DND-41 (cell line): ENCODE measurements at regions not wholly inside any gene's neighbourhood (a gene's known extent, or its start where the extent isn't known, plus 50 kb on each side); places are given as distances from the start of the nearest gene placed in this dataset.

Source experiments
- ATAC-seq: fragments of 200-7000 bp; cut with Tn5 transposase; 3 replicates; pipeline ENCODE4 v1.9.1; 2021; ENCODE audit warnings: low read depth; ENCODE audit not compliant: insufficient read depth
- DNase-seq: peaks from one replicate; pipeline ENCODE4 v3.0.0-alpha.2; 2020
- H2AFZ ChIP-seq: 2 replicates; pipeline ENCODE4 v1.6.0; 2012; ENCODE audit warnings: low read depth, low read length
- H3K27ac ChIP-seq: 2 replicates; pipeline ENCODE4 v1.5.1; 2012; ENCODE audit warnings: low read length, inconsistent platforms
- H3K27me3 ChIP-seq: fragments of 200-600 bp; sonication (generic); 2 replicates; pipeline ENCODE4 v1.6.0; 2012; ENCODE audit warnings: low read length, mild to moderate bottlenecking, inconsistent platforms; ENCODE audit not compliant: insufficient read depth, poor library complexity
- H3K36me3 ChIP-seq: 2 replicates; pipeline ENCODE4 v1.5.1; 2012; ENCODE audit warnings: low read length, inconsistent platforms; ENCODE audit not compliant: insufficient read depth
- H3K4me1 ChIP-seq: 2 replicates; pipeline ENCODE4 v1.5.1; 2012; ENCODE audit warnings: mild to moderate bottlenecking, low read length; ENCODE audit not compliant: insufficient read depth
- H3K4me2 ChIP-seq: 2 replicates; pipeline ENCODE4 v1.6.0; 2012; ENCODE audit warnings: mild to moderate bottlenecking, moderate library complexity, low read length, inconsistent platforms; ENCODE audit not compliant: insufficient read depth
- H3K4me3 ChIP-seq, 2 experiments: fragments of 200-600 bp in 1 of 2; shearing (Covaris generic) in 1 of 2; 2 replicates each; pipeline ENCODE4 v1.5.1; 2012 to 2016; ENCODE audit warnings: inconsistent platforms in 2 of 2, low read length in 2 of 2, mild to moderate bottlenecking in 2 of 2, low read depth in 1 of 2, moderate library complexity in 1 of 2
- H3K79me2 ChIP-seq: 2 replicates; pipeline ENCODE4 v1.6.0; 2012; ENCODE audit warnings: low read length, inconsistent platforms; ENCODE audit not compliant: insufficient read depth
- H3K9ac ChIP-seq: 2 replicates; pipeline ENCODE4 v1.6.0; 2012; ENCODE audit warnings: low read depth, mild to moderate bottlenecking, inconsistent platforms, low read length, moderate library complexity
- H3K9me3 ChIP-seq: 2 replicates; pipeline ENCODE4 v1.5.1; 2012; ENCODE audit warnings: low read length, moderate library complexity, mild to moderate bottlenecking, inconsistent platforms; ENCODE audit not compliant: insufficient read depth, severe bottlenecking
- H4K20me1 ChIP-seq: 2 replicates; pipeline ENCODE4 v1.6.0; 2012; ENCODE audit warnings: low read length; ENCODE audit not compliant: insufficient read depth
- EZH2 ChIP-seq: IDR thresholded peaks from 3 replicates; pipeline ENCODE4 v1.6.1; 2012; ENCODE audit warnings: borderline replicate concordance, low read depth, mild to moderate bottlenecking, moderate library complexity, low read length, inconsistent platforms; ENCODE audit not compliant: severe bottlenecking
- TF ChIP-seq, protein P1 (sequence below): IDR thresholded peaks from 2 replicates; pipeline ENCODE4 v1.5.1; 2012; ENCODE audit warnings: borderline replicate concordance, low read length, moderate library complexity, mild to moderate bottlenecking; ENCODE audit not compliant: poor library complexity, severe bottlenecking; ENCODE audit errors: extremely low read depth

DNA sequence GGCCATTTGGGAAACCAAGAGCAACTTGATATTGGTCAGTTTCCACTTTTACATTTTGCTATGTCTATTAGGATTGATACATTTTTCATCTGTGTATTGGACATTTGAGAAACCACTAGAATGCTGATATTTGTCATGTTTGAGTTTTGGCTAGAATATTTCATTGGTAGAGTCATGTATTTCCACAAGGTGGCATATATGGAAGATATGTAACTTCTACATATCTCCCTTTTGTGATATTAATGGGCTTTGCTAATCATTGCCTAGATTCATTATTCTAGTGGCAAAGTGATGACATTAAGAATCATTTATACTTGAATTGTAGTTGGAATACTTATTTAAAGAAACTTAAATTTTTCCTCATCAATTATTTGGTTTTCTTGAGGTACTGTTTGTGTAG, 692.9 kb upstream of the EDIL3 start:
- Histone ChIP-seq H4K20me1 (no peaks in the 10 kb centered on the region), H3K4me3 (no peak overlapping the region), H3K36me3 (no peaks in the 10 kb centered on the region), H3K9ac (no peak overlapping the region), H3K27me3 (no peaks in the 10 kb centered on the region), H3K4me2 (no peak overlapping the region), H3K79me2 (no peaks in the 10 kb centered on the region), H3K4me1 (peaks cover 7% of the 10 kb centered on the region; the same call in 1 of the 2 replicates), H3K27ac (no peak overlapping the region), H3K9me3 (no peaks in the 10 kb centered on the region), H2AFZ (no peak overlapping the region)
- no peak for TF ChIP-seq EZH2
- TF ChIP-seq, protein P1, sequence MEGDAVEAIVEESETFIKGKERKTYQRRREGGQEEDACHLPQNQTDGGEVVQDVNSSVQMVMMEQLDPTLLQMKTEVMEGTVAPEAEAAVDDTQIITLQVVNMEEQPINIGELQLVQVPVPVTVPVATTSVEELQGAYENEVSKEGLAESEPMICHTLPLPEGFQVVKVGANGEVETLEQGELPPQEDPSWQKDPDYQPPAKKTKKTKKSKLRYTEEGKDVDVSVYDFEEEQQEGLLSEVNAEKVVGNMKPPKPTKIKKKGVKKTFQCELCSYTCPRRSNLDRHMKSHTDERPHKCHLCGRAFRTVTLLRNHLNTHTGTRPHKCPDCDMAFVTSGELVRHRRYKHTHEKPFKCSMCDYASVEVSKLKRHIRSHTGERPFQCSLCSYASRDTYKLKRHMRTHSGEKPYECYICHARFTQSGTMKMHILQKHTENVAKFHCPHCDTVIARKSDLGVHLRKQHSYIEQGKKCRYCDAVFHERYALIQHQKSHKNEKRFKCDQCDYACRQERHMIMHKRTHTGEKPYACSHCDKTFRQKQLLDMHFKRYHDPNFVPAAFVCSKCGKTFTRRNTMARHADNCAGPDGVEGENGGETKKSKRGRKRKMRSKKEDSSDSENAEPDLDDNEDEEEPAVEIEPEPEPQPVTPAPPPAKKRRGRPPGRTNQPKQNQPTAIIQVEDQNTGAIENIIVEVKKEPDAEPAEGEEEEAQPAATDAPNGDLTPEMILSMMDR: no peak
- DNase-seq: no peak
- ATAC-seq: no peak

DNA sequence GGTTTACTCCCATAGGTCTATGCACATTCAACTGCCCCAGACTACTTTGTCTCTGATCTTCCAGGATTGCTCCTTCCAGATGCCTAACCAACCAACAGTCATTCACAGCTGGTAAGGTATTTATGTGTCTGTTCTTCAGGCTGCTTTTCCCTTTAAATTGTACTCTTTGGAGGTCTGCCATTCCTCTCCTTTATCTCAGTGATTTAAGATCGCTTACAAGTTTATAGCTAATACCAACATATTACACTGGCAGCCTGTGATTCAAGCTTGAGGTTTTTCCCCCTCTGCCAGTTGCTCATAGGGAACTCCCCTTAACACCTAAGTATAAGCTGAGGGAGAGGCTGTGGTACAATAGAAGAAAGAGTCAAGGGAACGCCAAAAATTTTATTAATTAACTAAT, 711.7 kb upstream of the EDIL3 start:
- H4K20me1 ChIP-seq: no peaks in the 10 kb centered on the region
- no peak overlapping the region for H3K4me3 ChIP-seq
- TF ChIP-seq, protein P1: no peak
- TF ChIP-seq EZH2: no peak
- ATAC-seq (no peak), DNase-seq (no peak)
- no peak overlapping the region for H3K9ac ChIP-seq
- H3K4me2 ChIP-seq: no peak overlapping the region
- no peaks in the 10 kb centered on the region for H3K9me3 ChIP-seq
- H3K79me2 ChIP-seq: no peaks in the 10 kb centered on the region
- no peaks in the 10 kb centered on the region for H3K36me3 ChIP-seq
- H3K27me3 ChIP-seq: no peaks in the 10 kb centered on the region
- H3K27ac ChIP-seq: no peak overlapping the region
- H3K4me1 ChIP-seq: no peaks in the 10 kb centered on the region
- no peak overlapping the region for H2AFZ ChIP-seq

DNA sequence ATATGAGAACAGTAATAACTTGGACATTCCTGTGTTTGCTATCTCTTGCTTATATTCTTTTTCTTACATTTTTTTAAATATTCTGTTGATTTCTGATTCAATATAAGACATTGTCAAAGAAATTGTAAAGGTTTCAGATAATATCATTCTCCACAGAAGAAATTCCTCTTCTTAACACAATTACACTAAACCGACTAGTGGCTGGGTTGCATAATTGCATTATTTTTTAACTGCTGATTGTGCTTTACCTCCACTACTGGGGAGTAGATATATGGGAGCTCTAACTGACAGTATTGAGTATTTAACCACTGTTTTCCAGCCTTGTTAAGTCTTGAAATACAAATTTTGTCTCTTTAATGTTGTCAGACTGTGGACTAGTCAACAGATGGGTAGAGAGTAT, 723.8 kb upstream of the EDIL3 start:
- Histone ChIP-seq H3K4me2 (no peak overlapping the region), H2AFZ (no peak overlapping the region), H3K79me2 (no peaks in the 10 kb centered on the region), H3K9ac (no peak overlapping the region), H3K4me3 (no peak overlapping the region), H3K36me3 (no peaks in the 10 kb centered on the region), H3K27me3 (no peaks in the 10 kb centered on the region), H3K27ac (no peak overlapping the region), H4K20me1 (no peaks in the 10 kb centered on the region), H3K9me3 (no peaks in the 10 kb centered on the region), H3K4me1 (no peaks in the 10 kb centered on the region)
- ATAC-seq (no peak), DNase-seq (no peak)
- TF ChIP-seq EZH2: no peak
- TF ChIP-seq, protein P1: no peak

DNA sequence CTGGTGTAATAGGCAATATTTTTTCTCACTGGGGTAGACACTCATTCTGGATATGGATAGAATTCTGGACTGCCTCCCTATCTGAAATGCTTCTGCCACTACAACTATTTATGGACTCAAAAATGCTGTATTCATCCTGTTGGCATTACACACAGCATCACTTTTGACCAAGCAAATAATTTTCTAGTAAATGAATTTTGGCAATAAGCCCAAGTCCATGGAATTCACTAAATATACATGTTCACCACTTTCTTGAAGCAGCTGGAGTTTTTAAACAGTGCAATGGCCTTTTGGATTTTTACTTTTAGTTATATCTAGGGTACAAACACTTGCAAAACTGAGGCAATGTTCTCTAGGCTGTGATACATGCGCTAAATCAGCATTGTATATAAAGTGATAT, 724.9 kb upstream of the EDIL3 start:
- Histone ChIP-seq H3K4me3 (no peak overlapping the region), H3K36me3 (no peaks in the 10 kb centered on the region), H3K9me3 (no peaks in the 10 kb centered on the region), H3K27ac (no peak overlapping the region), H3K79me2 (no peaks in the 10 kb centered on the region), H4K20me1 (no peaks in the 10 kb centered on the region), H3K27me3 (no peaks in the 10 kb centered on the region), H2AFZ (no peak overlapping the region), H3K4me1 (no peaks in the 10 kb centered on the region), H3K9ac (no peak overlapping the region), H3K4me2 (no peak overlapping the region)
- no peak for ATAC-seq
- TF ChIP-seq, protein P1: no peak
- TF ChIP-seq EZH2: no peak
- no peak for DNase-seq
